Coronary artery (tissue), 2 donors: ENCODE measurements at regions not wholly inside any gene's neighbourhood (a gene's known extent, or its start where the extent isn't known, plus 50 kb on each side); places are given as distances from the start of the nearest gene placed in this dataset.
"Not testable (repeated sequence)": the region's sequence is repeated elsewhere in the genome, so short reads cannot be mapped to it uniquely, and the experiment has no call there.

ENCODE experiments used
- DNase-seq: peaks from one replicate; pipeline ENCODE4 v3.0.0-alpha.2; 2017; ENCODE audit warnings: low spot score
- H3K27ac ChIP-seq, 2 donors: fragments of 200-600 bp; sonication (generic); one replicate each; pipeline ENCODE4 v1.5.1; 2016 to 2019
- H3K4me3 ChIP-seq: fragments of 200-600 bp; sonication (generic); 2 replicates; pipeline ENCODE4 v1.5.1; 2016; ENCODE audit warnings: mild to moderate bottlenecking, moderate library complexity
- TF ChIP-seq, protein P1 (sequence below): fragments of 200-600 bp; sonication (generic); IDR thresholded peaks from one replicate; pipeline ENCODE4 v1.5.1; 2019; ENCODE audit warnings: antibody characterized with exemption

DNA sequence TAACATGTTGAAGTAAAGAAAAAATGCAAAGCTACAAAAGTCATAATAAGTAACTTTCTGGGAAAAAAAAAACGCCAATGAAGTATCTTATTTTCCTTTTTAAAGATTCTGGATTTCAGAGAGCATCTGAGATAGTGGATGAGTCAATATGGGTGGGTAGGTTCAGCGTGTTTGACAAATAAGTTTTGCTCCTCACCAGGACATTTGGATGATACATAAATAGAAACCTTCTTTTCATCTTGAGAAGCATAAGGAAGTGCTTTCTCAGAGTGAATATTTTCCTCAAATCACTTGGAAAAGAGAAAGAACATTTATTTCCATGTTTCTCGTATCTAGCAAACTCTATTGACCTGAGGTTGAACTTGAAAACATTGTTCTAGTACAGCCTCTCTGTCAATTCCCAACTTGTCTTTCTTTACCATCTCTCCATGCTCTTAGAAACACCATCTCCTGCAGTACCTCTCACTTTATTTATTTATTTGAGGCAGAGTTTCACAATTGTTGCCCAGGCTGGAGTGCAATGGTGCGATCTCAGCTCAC lies 463.2 kb downstream of the KLF5 start:
- H3K27ac ChIP-seq: no peak overlapping the region
- no peak overlapping the region for H3K4me3 ChIP-seq
- no peak for DNase-seq
- TF ChIP-seq, protein P1, sequence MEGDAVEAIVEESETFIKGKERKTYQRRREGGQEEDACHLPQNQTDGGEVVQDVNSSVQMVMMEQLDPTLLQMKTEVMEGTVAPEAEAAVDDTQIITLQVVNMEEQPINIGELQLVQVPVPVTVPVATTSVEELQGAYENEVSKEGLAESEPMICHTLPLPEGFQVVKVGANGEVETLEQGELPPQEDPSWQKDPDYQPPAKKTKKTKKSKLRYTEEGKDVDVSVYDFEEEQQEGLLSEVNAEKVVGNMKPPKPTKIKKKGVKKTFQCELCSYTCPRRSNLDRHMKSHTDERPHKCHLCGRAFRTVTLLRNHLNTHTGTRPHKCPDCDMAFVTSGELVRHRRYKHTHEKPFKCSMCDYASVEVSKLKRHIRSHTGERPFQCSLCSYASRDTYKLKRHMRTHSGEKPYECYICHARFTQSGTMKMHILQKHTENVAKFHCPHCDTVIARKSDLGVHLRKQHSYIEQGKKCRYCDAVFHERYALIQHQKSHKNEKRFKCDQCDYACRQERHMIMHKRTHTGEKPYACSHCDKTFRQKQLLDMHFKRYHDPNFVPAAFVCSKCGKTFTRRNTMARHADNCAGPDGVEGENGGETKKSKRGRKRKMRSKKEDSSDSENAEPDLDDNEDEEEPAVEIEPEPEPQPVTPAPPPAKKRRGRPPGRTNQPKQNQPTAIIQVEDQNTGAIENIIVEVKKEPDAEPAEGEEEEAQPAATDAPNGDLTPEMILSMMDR: no peak

DNA sequence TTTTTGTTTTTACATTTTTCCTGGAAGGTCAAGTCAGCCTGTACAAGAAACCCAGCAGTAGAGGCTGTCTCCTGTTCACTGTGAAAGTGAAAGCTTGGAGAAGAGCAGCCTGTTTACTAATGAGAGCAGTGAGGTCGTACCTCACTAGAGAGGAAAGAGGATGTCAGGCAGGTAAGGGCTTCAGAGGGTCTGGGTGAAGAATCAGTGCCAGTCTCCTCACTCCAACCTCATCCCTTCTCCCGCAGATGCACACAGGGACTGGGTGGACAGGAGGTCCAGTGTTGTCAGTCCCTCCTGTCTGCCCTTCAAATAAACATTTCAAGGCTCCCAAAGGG lies 462.5 kb downstream of the KLF5 start:
- Histone ChIP-seq H3K27ac (no peak overlapping the region), H3K4me3 (no peak overlapping the region)
- no peak for DNase-seq
- TF ChIP-seq, protein P1: no peak

- H3K4me3 ChIP-seq: no peak overlapping the region
- no peak overlapping the region for H3K27ac ChIP-seq
- TF ChIP-seq, protein P1: no peak
These were observed 461.9 kb downstream of the KLF5 start for GRCh38 chr13:73520566-73521289.

GRCh38 chr13:73520135-73520534 lies 461.3 kb downstream of the KLF5 start:
- H3K27ac ChIP-seq, H3K4me3 ChIP-seq, DNase-seq: not testable (repeated sequence)

More at GRCh38 chr13:73520566-73521289, 461.9 kb downstream of the KLF5 start:
- no peak for DNase-seq

- Histone ChIP-seq H3K27ac (no peak overlapping the region), H3K4me3 (no peak overlapping the region)
- DNase-seq: no peak
- TF ChIP-seq, protein P1: no peak
These were observed 460.8 kb downstream of the KLF5 start for GRCh38 chr13:73519396-73520116.

DNA sequence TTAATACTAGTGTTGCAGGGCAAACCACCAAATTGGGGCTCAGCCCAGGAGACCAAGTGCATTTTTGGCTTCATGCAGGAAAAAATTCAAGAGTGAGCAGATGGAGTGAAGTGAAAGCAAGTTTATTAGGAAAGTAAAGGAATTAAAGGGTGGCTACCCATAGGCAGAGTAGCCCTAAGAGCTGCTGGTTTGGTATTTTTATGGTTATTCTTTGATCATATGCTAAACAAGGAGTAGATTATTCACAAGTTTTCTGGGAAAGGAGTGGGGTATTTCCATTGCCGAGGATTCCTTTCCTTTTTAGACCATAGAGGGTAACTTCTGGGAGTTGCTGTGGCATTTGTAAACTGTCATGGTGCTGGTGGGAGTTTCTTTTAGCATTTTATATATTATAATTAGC lies 459.0 kb downstream of the KLF5 start:
- H3K27ac ChIP-seq: no peak overlapping the region
- H3K4me3 ChIP-seq: no peak overlapping the region
- TF ChIP-seq, protein P1: no peak
- DNase-seq: no peak

GRCh38 chr13:73516731-73517130 lies 457.9 kb downstream of the KLF5 start:
- no peak for DNase-seq
- H3K27ac ChIP-seq: no peak overlapping the region
- H3K4me3 ChIP-seq: no peak overlapping the region
- TF ChIP-seq, protein P1: no peak
